Nephron (organoid): ENCODE measurements at regions not wholly inside any gene's neighbourhood (a gene's known extent, or its start where the extent isn't known, plus 50 kb on each side); places are given as distances from the start of the nearest gene placed in this dataset.

ENCODE experiments used
- H3K27ac Mint-ChIP-seq, 3 experiments: 2 replicates each; pipeline ENCODE4 v1.8.0; 2020; ENCODE audit warnings: mixed read lengths in 3 of 3, mild to moderate bottlenecking in 2 of 3, moderate library complexity in 1 of 3
- H3K27me3 Mint-ChIP-seq: 2 replicates; pipeline ENCODE4 v1.8.0; 2021; ENCODE audit warnings: low read depth, mild to moderate bottlenecking, moderate library complexity, mixed read lengths
- H3K36me3 Mint-ChIP-seq: 2 replicates; pipeline ENCODE4 v1.8.0; 2020; ENCODE audit warnings: low read depth, mixed read lengths
- H3K4me1 Mint-ChIP-seq: 2 replicates; pipeline ENCODE4 v1.8.0; 2020; ENCODE audit warnings: mixed read lengths
- H3K4me3 Mint-ChIP-seq, 3 experiments: 2 replicates each; pipeline ENCODE4 v1.8.0; 2020; ENCODE audit warnings: mild to moderate bottlenecking in 3 of 3, mixed read lengths in 3 of 3, moderate library complexity in 2 of 3
- H3K9me3 Mint-ChIP-seq: 2 replicates; pipeline ENCODE4 v1.8.0; 2020; ENCODE audit warnings: mixed read lengths
- CTCF ChIP-seq, 3 experiments: fragments of 200-600 bp; sonication (generic); IDR thresholded peaks; one replicate each; pipeline ENCODE4 v1.5.0; 2021; ENCODE audit warnings: antibody characterized with exemption in 3 of 3; ENCODE audit not compliant: unreplicated experiment in 3 of 3

DNA sequence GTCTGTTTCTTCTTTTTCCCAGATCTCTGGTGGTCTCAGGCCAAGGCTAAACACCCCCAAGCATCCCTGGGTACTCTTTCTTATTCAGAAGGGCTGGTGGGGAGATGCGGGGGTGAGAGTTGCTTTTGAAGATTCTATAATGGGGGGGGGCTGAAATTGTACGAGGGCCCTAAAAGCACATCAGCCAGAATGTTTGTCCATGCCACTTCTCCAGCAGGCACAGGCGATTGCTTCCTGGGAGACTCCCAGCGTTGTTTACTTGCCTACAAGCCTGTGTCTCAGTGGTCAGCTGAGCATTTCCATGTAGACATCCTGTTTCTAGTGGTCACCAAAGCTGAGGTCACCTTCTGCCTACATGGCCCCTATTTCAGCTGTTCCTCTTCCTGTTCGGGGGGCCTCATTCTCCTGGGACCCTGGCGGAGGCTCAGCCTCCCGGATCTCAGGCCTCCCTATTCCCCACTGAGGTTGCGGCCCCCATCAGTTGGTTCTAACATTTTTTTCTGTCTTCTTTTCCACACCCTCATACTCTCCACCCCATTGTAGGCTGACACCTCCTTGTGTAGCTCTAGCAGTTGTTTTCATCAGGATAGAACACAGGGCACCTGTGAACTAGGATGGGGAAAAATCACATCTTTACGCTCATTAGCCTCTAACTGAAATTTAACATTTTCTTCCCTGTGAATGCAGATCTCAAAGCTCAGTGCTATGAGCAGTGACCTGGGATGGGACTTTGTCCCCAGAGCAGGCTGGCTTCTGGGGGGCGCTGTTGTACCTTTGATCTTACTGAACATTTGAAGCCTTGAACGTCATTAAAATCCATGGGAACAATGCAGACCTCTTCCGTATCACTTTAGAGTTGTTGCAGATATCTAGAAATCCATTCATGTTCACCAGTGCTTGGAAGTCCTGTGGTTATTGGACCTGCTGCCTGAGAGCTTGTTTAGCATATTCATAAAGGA is 286.5 kb downstream of the GLRX3 start:
- no peak overlapping the region for H3K27ac Mint-ChIP-seq
- H3K36me3 Mint-ChIP-seq = no peaks in the 10 kb centered on the region
- no peaks in the 10 kb centered on the region for H3K4me1 Mint-ChIP-seq
- no peak for TF ChIP-seq CTCF (IDR thresholded peaks at IDR 0.05; ENCODE audit: unreplicated experiment in 3 of 3)
- H3K4me3 Mint-ChIP-seq = no peak overlapping the region
- H3K9me3 Mint-ChIP-seq = no peaks in the 10 kb centered on the region
- peaks cover 5% of the 10 kb centered on the region for H3K27me3 Mint-ChIP-seq

GRCh38 chr10:130423455-130424305 is 287.5 kb downstream of the GLRX3 start:
- H3K27me3 Mint-ChIP-seq = peaks cover 5% of the 10 kb centered on the region
- no peak overlapping the region for H3K27ac Mint-ChIP-seq
- TF ChIP-seq CTCF (IDR thresholded peaks at IDR 0.05; ENCODE audit: unreplicated experiment in 3 of 3) = no peak
- H3K4me1 Mint-ChIP-seq = no peaks in the 10 kb centered on the region
- no peaks in the 10 kb centered on the region for H3K36me3 Mint-ChIP-seq
- H3K4me3 Mint-ChIP-seq = no peak overlapping the region
- H3K9me3 Mint-ChIP-seq = no peaks in the 10 kb centered on the region

DNA sequence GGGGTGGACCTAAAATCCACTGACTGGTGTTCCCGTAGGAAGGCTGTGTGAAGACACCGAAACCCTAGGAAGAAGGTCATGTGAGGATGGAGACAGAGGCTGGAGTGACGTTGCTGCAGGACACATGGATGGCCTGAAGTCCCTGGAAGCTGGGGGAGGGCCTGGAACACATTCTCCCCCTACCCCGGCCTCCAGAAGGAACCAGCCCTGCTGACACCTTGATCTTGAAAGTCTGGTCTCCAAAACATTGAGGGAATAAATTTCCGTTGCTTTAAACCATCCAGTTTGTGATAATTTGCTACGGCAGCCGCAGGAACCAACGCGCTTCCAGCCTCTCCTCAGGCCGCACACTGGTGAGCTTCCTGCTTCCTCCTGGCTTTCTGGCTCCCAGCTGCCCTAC is 288.2 kb downstream of the GLRX3 start:
- no peaks in the 10 kb centered on the region for H3K4me1 Mint-ChIP-seq
- no peak for TF ChIP-seq CTCF (IDR thresholded peaks at IDR 0.05; ENCODE audit: unreplicated experiment in 3 of 3)
- H3K36me3 Mint-ChIP-seq = no peaks in the 10 kb centered on the region
- no peak overlapping the region for H3K4me3 Mint-ChIP-seq
- H3K27me3 Mint-ChIP-seq = peaks cover 5% of the 10 kb centered on the region
- no peak overlapping the region for H3K27ac Mint-ChIP-seq
- H3K9me3 Mint-ChIP-seq = no peaks in the 10 kb centered on the region

DNA sequence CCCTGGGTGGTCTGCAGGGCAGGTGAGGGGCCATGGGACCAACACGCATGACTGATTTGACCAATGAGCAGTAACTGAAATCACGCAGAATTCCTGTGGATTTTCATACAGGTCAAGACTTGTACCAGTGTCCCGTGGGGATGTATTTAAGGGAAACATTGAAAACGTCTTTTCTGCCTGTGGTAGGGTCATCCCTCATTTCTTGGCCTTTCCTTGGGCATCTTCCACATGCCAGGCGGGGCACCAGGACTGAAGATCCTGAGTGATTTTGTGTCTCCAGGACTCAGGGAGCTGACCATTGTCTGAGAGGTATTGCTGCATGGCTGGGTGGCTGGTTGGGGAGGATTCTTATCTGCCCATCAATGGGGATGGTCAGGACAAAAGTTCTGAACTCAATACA is 289.0 kb downstream of the GLRX3 start:
- no peaks in the 10 kb centered on the region for H3K36me3 Mint-ChIP-seq
- no peaks in the 10 kb centered on the region for H3K9me3 Mint-ChIP-seq
- H3K27me3 Mint-ChIP-seq = peaks cover 5% of the 10 kb centered on the region
- H3K27ac Mint-ChIP-seq = no peak overlapping the region
- no peaks in the 10 kb centered on the region for H3K4me1 Mint-ChIP-seq
- TF ChIP-seq CTCF (IDR thresholded peaks at IDR 0.05; ENCODE audit: unreplicated experiment in 3 of 3) = no peak
- H3K4me3 Mint-ChIP-seq = no peak overlapping the region

- no peak for TF ChIP-seq CTCF (IDR thresholded peaks at IDR 0.05; ENCODE audit: unreplicated experiment in 3 of 3)
- no peaks in the 10 kb centered on the region for H3K36me3 Mint-ChIP-seq
Observed at GRCh38 chr10:130425881-130426435, 289.8 kb downstream of the GLRX3 start.

More at GRCh38 chr10:130425881-130426435, 289.8 kb downstream of the GLRX3 start:
- no peaks in the 10 kb centered on the region for H3K4me1 Mint-ChIP-seq
- H3K4me3 Mint-ChIP-seq = no peak overlapping the region
- peaks cover 5% of the 10 kb centered on the region for H3K27me3 Mint-ChIP-seq
- no peaks in the 10 kb centered on the region for H3K9me3 Mint-ChIP-seq
- no peak overlapping the region for H3K27ac Mint-ChIP-seq
